ENCODE measurements at regions not wholly inside any gene's neighbourhood (a gene's known extent, or its start where the extent isn't known, plus 50 kb on each side); places are given as distances from the start of the nearest gene placed in this dataset.

GRCh38 chrX:124986284-124986683 lies 333.4 kb upstream of the TEX13C start:
- DNase-seq (ENCODE audit: low spot score): no peak
- no peak overlapping the region for H3K4me3 ChIP-seq
- no peak overlapping the region for H3K27ac ChIP-seq
- H3K9ac ChIP-seq: no peak overlapping the region
- no peaks in the 10 kb centered on the region for H4K20me1 ChIP-seq (ENCODE audit: low read depth)
- Mint-ChIP-seq H3K27ac (no peak overlapping the region), H3K4me3 (no peak overlapping the region), H3K4me1 (no peaks in the 10 kb centered on the region), H3K9me3 (no peaks in the 10 kb centered on the region), H3K36me3 (no peaks in the 10 kb centered on the region), H3K27me3 (ENCODE audit: insufficient read depth, low read depth) (no peaks in the 10 kb centered on the region)
- no peaks in the 10 kb centered on the region for H3K36me3 ChIP-seq
- H3K27me3 ChIP-seq: no peaks in the 10 kb centered on the region
- TF ChIP-seq EZH2 (IDR thresholded peaks at IDR 0.05): no peak
- TF ChIP-seq CTCF (IDR thresholded peaks at IDR 0.05): no peak
- no peak for TF ChIP-seq EZH2phosphoT487 (IDR thresholded peaks at IDR 0.05)
- H3K9me3 ChIP-seq (ENCODE audit: low read depth): no peaks in the 10 kb centered on the region
- no peaks in the 10 kb centered on the region for H3F3A ChIP-seq (ENCODE audit: low read depth)
- H3K79me2 ChIP-seq (ENCODE audit: low read depth): no peaks in the 10 kb centered on the region
- no peaks in the 10 kb centered on the region for H3K4me1 ChIP-seq
- no peak overlapping the region for H3K4me2 ChIP-seq
- no peak overlapping the region for H2AFZ ChIP-seq (replicated peaks)

- peaks cover 3% of the 10 kb centered on the region for H3K9me3 ChIP-seq (ENCODE audit: low read depth)
Observed at GRCh38 chrX:124993735-124994134, 325.9 kb upstream of the TEX13C start.

GRCh38 chrX:124994404-124994803 lies 325.3 kb upstream of the TEX13C start:
- Mint-ChIP-seq H3K36me3 (no peaks in the 10 kb centered on the region), H3K27ac (no peak overlapping the region), H3K9me3 (no peaks in the 10 kb centered on the region), H3K27me3 (ENCODE audit: insufficient read depth, low read depth) (no peaks in the 10 kb centered on the region), H3K4me1 (peaks cover 3% of the 10 kb centered on the region), H3K4me3 (no peak overlapping the region)
- H3F3A ChIP-seq (ENCODE audit: low read depth): no peaks in the 10 kb centered on the region
- H2AFZ ChIP-seq (replicated peaks): no peak overlapping the region
- no peaks in the 10 kb centered on the region for H4K20me1 ChIP-seq (ENCODE audit: low read depth)
- H3K36me3 ChIP-seq: no peaks in the 10 kb centered on the region
- H3K4me2 ChIP-seq: no peak overlapping the region
- no peaks in the 10 kb centered on the region for H3K79me2 ChIP-seq (ENCODE audit: low read depth)
- no peaks in the 10 kb centered on the region for H3K27me3 ChIP-seq
- TF ChIP-seq EZH2phosphoT487 (IDR thresholded peaks at IDR 0.05) (no peak), EZH2 (IDR thresholded peaks at IDR 0.05) (no peak), CTCF (IDR thresholded peaks at IDR 0.05) (no peak)
- no peak overlapping the region for H3K27ac ChIP-seq
- no peaks in the 10 kb centered on the region for H3K4me1 ChIP-seq
- peaks cover 3% of the 10 kb centered on the region for H3K9me3 ChIP-seq (ENCODE audit: low read depth)
- no peak for DNase-seq (ENCODE audit: low spot score)
- H3K4me3 ChIP-seq: no peak overlapping the region
- H3K9ac ChIP-seq: no peak overlapping the region

More at GRCh38 chrX:124993735-124994134, 325.9 kb upstream of the TEX13C start:
- Mint-ChIP-seq H3K4me3 (no peak overlapping the region), H3K36me3 (no peaks in the 10 kb centered on the region), H3K27me3 (ENCODE audit: insufficient read depth, low read depth) (no peaks in the 10 kb centered on the region), H3K9me3 (no peaks in the 10 kb centered on the region), H3K4me1 (no peaks in the 10 kb centered on the region), H3K27ac (no peak overlapping the region)
- no peak for DNase-seq (ENCODE audit: low spot score)
- Histone ChIP-seq H3K4me2 (no peak overlapping the region), H3K9ac (no peak overlapping the region), H3K4me3 (no peak overlapping the region), H4K20me1 (ENCODE audit: low read depth) (no peaks in the 10 kb centered on the region), H3K4me1 (no peaks in the 10 kb centered on the region), H3K27me3 (no peaks in the 10 kb centered on the region), H3K27ac (no peak overlapping the region), H3F3A (ENCODE audit: low read depth) (no peaks in the 10 kb centered on the region), H3K79me2 (ENCODE audit: low read depth) (no peaks in the 10 kb centered on the region), H3K36me3 (no peaks in the 10 kb centered on the region), H2AFZ (replicated peaks) (no peak overlapping the region)
- no peak for TF ChIP-seq CTCF (IDR thresholded peaks at IDR 0.05)
- TF ChIP-seq EZH2 (IDR thresholded peaks at IDR 0.05): no peak
- no peak for TF ChIP-seq EZH2phosphoT487 (IDR thresholded peaks at IDR 0.05)
